ENCODE measurements at regions not wholly inside any gene's neighbourhood (a gene's known extent, or its start where the extent isn't known, plus 50 kb on each side); places are given as distances from the start of the nearest gene placed in this dataset.

DNA sequence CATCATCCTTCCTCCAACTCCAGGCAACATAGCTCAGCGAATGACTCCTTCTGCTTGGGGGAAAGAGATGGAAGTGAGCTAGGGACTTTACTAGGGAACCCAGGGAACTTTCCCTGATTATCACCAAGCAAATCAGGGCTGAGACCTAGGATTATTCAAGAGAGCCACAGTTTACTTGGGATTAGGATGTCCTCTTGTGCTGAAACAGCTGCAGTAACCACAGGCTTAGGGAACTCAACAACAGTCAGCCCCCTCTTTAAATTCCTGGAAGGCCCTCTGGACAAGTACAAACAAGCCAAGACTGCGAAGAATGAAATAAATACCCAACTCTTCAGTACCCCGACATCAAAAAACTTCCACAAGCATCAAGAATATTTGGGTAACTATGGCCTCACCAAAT lies 700.9 kb downstream of the COL12A1 start:
- TF ChIP-seq BACH2 (CRISPR knock-in tag; IDR thresholded peaks at IDR 0.05; ENCODE audit: borderline replicate concordance) (no peak), PPARA (CRISPR knock-in tag; IDR thresholded peaks at IDR 0.05; ENCODE audit: borderline replicate concordance) (no peak), ZFP30 (CRISPR knock-in tag; IDR thresholded peaks at IDR 0.05) (no peak), ZNF565 (CRISPR knock-in tag; conservative IDR thresholded peaks at IDR 0.05; ENCODE audit: low read depth) (no peak), ZFP3 (CRISPR knock-in tag; IDR thresholded peaks at IDR 0.05) (no peak)

Measured in SK-N-SH treated with all-trans-retinoic acid at 6 μM for 48 hours (cell line).